Parathyroid adenoma (tissue), 2 donors: ENCODE measurements at regions not wholly inside any gene's neighbourhood (a gene's known extent, or its start where the extent isn't known, plus 50 kb on each side); places are given as distances from the start of the nearest gene placed in this dataset.

ENCODE experiments used
- H2AFZ ChIP-seq: fragments of 300-600 bp; sonication (generic); one replicate; pipeline ENCODE4 v1.7.0; 2017; ENCODE audit warnings: antibody characterized with exemption, mild to moderate bottlenecking
- H3K27ac ChIP-seq: fragments of 300-600 bp; sonication (generic); one replicate; pipeline ENCODE4 v1.7.0; 2017
- H3K27me3 ChIP-seq: fragments of 300-600 bp; sonication (generic); one replicate; pipeline ENCODE4 v1.7.0; 2017; ENCODE audit warnings: low read length; ENCODE audit not compliant: control insufficient read depth, insufficient read depth
- H3K36me3 ChIP-seq: fragments of 300-600 bp; sonication (generic); one replicate; pipeline ENCODE4 v1.7.0; 2017; ENCODE audit warnings: low read length; ENCODE audit not compliant: control insufficient read depth, insufficient read depth
- H3K4me1 ChIP-seq: fragments of 300-600 bp; sonication (generic); one replicate; pipeline ENCODE4 v1.7.0; 2017; ENCODE audit warnings: control low read depth
- H3K4me2 ChIP-seq: fragments of 300-600 bp; sonication (generic); one replicate; pipeline ENCODE4 v1.7.0; 2017; ENCODE audit warnings: low read length
- H3K4me3 ChIP-seq: fragments of 300-600 bp; sonication (generic); one replicate; pipeline ENCODE4 v1.7.0; 2017; ENCODE audit warnings: low read depth, low read length
- H3K79me2 ChIP-seq: fragments of 300-600 bp; sonication (generic); one replicate; pipeline ENCODE4 v1.7.0; 2017; ENCODE audit warnings: control low read depth
- H3K9ac ChIP-seq: fragments of 300-600 bp; sonication (generic); one replicate; pipeline ENCODE4 v1.7.0; 2017; ENCODE audit warnings: mild to moderate bottlenecking
- H3K9me3 ChIP-seq: fragments of 300-600 bp; sonication (generic); one replicate; pipeline ENCODE4 v1.7.0; 2017; ENCODE audit warnings: low read length; ENCODE audit not compliant: control insufficient read depth
- TF ChIP-seq, protein P1 (sequence below): fragments of 300-600 bp; sonication (generic); IDR thresholded peaks from one replicate; pipeline ENCODE4 v1.7.0; 2017; ENCODE audit warnings: antibody characterized with exemption, mild to moderate bottlenecking
- donor health status: primary hyperparathyroidism.

DNA sequence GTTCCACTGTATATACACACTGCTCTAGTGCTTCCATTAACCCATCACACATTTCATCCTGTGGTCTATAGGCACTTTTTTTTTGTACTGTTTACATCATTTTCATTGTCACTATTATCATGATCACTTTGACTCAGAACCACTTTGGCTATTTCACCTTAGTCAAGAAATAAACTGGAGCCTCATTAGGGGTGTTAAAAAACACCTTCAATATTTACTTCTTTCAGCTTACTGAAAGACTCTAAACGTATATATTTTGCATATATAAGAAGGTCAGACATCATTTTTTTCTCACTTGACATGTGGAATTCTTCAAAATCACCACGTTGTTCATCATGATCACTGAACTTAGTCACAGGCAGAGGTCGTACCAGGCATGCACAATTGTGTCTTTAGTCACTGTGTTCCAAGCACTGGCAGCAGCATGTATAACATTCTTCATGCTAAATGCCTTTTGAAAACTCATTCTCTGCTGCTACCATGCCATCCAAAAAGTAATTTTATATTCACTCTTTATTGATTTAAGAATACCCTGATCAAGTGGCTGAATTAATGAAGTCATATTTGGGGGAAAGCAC, 229.2 kb upstream of the ARSJ start:
- Histone ChIP-seq H3K36me3 (no peaks in the 10 kb centered on the region), H3K4me1 (no peaks in the 10 kb centered on the region), H2AFZ (no peak overlapping the region), H3K9me3 (no peaks in the 10 kb centered on the region), H3K4me2 (no peak overlapping the region), H3K4me3 (no peak overlapping the region), H3K79me2 (no peaks in the 10 kb centered on the region), H3K9ac (no peak overlapping the region), H3K27ac (no peak overlapping the region), H3K27me3 (no peaks in the 10 kb centered on the region)
- TF ChIP-seq, protein P1, sequence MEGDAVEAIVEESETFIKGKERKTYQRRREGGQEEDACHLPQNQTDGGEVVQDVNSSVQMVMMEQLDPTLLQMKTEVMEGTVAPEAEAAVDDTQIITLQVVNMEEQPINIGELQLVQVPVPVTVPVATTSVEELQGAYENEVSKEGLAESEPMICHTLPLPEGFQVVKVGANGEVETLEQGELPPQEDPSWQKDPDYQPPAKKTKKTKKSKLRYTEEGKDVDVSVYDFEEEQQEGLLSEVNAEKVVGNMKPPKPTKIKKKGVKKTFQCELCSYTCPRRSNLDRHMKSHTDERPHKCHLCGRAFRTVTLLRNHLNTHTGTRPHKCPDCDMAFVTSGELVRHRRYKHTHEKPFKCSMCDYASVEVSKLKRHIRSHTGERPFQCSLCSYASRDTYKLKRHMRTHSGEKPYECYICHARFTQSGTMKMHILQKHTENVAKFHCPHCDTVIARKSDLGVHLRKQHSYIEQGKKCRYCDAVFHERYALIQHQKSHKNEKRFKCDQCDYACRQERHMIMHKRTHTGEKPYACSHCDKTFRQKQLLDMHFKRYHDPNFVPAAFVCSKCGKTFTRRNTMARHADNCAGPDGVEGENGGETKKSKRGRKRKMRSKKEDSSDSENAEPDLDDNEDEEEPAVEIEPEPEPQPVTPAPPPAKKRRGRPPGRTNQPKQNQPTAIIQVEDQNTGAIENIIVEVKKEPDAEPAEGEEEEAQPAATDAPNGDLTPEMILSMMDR, result no peak

DNA sequence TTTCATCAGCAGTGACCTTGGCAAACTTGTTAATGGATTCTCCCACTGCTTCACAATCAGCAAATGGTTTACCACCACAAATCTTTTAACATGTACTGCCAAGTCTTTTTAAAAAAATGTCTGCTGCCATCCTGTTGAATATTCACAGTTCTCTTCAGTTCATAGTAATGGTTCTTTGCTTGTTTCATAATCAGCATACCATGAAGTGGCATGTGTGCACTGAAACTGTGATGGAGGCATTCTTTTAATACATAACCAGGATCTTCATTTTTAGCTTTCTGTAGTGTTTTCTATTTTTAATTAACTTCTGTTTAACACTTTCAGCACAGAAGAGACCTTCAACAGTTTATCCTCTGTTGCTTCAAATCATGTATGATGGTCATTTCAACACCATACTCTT, 230.1 kb upstream of the ARSJ start:
- no peaks in the 10 kb centered on the region for H3K36me3 ChIP-seq
- no peak overlapping the region for H3K9ac ChIP-seq
- no peak overlapping the region for H3K4me2 ChIP-seq
- no peak overlapping the region for H3K27ac ChIP-seq
- no peaks in the 10 kb centered on the region for H3K79me2 ChIP-seq
- H3K9me3 ChIP-seq, result no peaks in the 10 kb centered on the region
- no peak overlapping the region for H2AFZ ChIP-seq
- no peaks in the 10 kb centered on the region for H3K27me3 ChIP-seq
- TF ChIP-seq, protein P1, result no peak
- H3K4me3 ChIP-seq, result no peak overlapping the region
- H3K4me1 ChIP-seq, result no peaks in the 10 kb centered on the region

DNA sequence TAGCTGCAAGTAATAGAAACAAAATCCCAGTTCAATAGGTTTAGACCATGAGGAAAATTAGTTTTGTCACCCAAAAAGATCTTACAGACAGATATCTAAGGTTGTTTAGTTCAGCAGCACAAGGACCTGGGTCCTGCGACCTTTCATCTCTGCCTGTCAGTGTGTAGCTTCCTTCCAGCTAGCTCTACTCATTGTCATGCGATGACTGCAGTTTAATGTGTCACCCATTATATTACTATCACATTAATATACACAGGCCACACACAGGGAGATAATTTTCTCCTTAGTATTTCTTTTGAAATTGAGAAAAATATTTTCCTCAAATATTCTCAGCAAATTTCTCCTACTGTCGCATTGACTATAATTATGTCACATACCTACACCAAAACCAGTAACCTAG, 232.1 kb upstream of the ARSJ start:
- H3K4me1 ChIP-seq, result no peaks in the 10 kb centered on the region
- no peak overlapping the region for H3K27ac ChIP-seq
- no peaks in the 10 kb centered on the region for H3K27me3 ChIP-seq
- H3K79me2 ChIP-seq, result no peaks in the 10 kb centered on the region
- H3K4me2 ChIP-seq, result no peak overlapping the region
- H2AFZ ChIP-seq, result no peak overlapping the region
- no peak overlapping the region for H3K4me3 ChIP-seq
- TF ChIP-seq, protein P1, result no peak
- H3K9me3 ChIP-seq, result no peaks in the 10 kb centered on the region
- H3K36me3 ChIP-seq, result no peaks in the 10 kb centered on the region
- no peak overlapping the region for H3K9ac ChIP-seq

DNA sequence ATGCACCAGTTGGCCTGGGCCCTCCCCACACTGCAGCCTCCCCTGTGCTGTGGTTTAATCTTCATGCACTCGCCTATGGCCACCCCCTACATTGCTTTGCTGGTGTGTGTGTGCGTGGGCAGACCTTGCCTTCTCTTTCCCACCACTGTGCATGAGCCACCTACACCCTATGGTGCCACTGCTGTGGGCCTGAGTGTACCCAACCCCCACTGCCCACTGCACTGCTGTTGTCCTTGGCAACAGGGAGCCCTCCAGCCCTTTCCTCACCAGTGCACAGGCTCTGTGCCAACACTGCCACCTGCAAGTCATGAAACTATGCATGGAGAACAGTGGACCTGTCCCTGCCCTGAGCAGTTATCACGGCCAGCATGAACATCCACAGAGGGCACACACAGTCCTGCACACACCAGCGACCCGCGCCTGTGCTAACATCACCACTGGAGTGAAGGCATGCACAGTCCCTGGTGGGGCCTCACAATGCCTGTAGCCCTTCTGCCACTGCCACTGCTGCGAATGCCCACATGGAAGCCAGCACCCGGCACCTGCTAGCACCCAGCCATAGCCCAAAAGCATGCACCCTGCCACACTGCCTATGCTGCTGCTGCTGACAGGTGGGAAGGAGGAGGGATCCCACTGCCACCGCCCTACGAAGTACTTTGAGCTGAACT, 237.8 kb upstream of the ARSJ start:
- H3K27ac ChIP-seq, result no peak overlapping the region
- no peak overlapping the region for H2AFZ ChIP-seq
- H3K4me2 ChIP-seq, result no peak overlapping the region
- H3K27me3 ChIP-seq, result no peaks in the 10 kb centered on the region
- H3K9me3 ChIP-seq, result no peaks in the 10 kb centered on the region
- no peaks in the 10 kb centered on the region for H3K36me3 ChIP-seq
- H3K4me1 ChIP-seq, result no peaks in the 10 kb centered on the region
- H3K9ac ChIP-seq, result no peak overlapping the region
- TF ChIP-seq, protein P1, result no peak
- no peaks in the 10 kb centered on the region for H3K79me2 ChIP-seq
- H3K4me3 ChIP-seq, result no peak overlapping the region

DNA sequence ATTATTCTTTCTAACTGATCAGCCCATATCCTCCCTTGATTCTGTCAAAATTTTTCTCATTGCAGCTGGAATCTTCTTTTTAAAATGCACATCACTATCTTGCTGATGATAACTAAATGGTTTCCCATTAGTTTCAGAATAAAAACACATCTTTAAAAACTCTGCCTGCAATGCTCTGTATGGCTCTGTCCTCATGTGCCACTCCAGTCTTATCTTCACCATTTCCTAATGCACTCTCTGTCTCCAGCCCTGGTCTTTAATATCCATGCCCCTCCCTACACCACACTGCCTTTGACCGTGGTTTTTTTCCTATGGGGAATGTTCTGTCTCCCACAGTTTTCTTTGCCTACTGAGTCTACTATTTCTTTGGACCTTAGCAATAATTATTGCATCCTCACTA, 244.1 kb upstream of the ARSJ start:
- Histone ChIP-seq H3K79me2 (no peaks in the 10 kb centered on the region), H3K9me3 (no peaks in the 10 kb centered on the region), H3K36me3 (no peaks in the 10 kb centered on the region), H3K4me1 (no peaks in the 10 kb centered on the region), H3K9ac (no peak overlapping the region), H3K4me3 (no peak overlapping the region), H3K4me2 (no peak overlapping the region), H3K27ac (no peak overlapping the region), H2AFZ (no peak overlapping the region), H3K27me3 (no peaks in the 10 kb centered on the region)
- TF ChIP-seq, protein P1, result no peak
